Fibroblast of pulmonary artery (primary cell): ENCODE measurements at regions not wholly inside any gene's neighbourhood (a gene's known extent, or its start where the extent isn't known, plus 50 kb on each side); places are given as distances from the start of the nearest gene placed in this dataset.
"Not testable (repeated sequence)": the region's sequence is repeated elsewhere in the genome, so short reads cannot be mapped to it uniquely, and the experiment has no call there.

Experiments used
- DNase-seq: peaks from one replicate; pipeline ENCODE4 v3.0.0-alpha.2; 2010; ENCODE audit warnings: low read depth
- H3K4me3 ChIP-seq: replicated peaks from 2 replicates; pipeline ENCODE4 v1.5.1; 2011; ENCODE audit warnings: low read depth, mild to moderate bottlenecking, control low read depth, low read length, moderate library complexity
- TF ChIP-seq, protein P1 (sequence below): IDR thresholded peaks from 2 replicates; pipeline ENCODE4 v1.5.1; 2011; ENCODE audit warnings: mild to moderate bottlenecking, control low read depth, low read length, inconsistent platforms; ENCODE audit errors: missing control alignments

DNA sequence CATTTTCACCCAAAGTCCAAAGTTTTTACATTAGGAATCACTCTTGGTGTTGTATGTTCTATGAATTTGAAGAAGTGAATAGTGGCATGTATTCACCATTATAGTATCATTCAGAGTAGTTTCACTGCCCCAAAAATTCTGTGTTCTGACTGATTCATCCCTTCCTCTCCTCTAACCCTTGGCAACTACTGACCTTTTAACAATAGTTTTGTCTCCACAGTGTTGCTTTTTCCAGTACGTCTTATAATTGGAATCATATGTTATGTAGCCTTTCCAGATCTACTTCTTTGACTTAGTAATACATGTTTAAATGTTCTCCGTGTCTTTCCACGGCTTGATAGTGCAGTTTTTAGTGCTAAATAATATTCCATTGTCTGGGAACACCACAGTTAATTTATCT lies 379.0 kb upstream of the SGO1 start:
- TF ChIP-seq, protein P1, sequence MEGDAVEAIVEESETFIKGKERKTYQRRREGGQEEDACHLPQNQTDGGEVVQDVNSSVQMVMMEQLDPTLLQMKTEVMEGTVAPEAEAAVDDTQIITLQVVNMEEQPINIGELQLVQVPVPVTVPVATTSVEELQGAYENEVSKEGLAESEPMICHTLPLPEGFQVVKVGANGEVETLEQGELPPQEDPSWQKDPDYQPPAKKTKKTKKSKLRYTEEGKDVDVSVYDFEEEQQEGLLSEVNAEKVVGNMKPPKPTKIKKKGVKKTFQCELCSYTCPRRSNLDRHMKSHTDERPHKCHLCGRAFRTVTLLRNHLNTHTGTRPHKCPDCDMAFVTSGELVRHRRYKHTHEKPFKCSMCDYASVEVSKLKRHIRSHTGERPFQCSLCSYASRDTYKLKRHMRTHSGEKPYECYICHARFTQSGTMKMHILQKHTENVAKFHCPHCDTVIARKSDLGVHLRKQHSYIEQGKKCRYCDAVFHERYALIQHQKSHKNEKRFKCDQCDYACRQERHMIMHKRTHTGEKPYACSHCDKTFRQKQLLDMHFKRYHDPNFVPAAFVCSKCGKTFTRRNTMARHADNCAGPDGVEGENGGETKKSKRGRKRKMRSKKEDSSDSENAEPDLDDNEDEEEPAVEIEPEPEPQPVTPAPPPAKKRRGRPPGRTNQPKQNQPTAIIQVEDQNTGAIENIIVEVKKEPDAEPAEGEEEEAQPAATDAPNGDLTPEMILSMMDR = no peak
- DNase-seq = no peak
- no peak overlapping the region for H3K4me3 ChIP-seq

- DNase-seq = no peak
- TF ChIP-seq, protein P1 = no peak
These were observed 378.0 kb upstream of the SGO1 start for GRCh38 chr3:20563985-20564384.

GRCh38 chr3:20563251-20563650 lies 377.2 kb upstream of the SGO1 start:
- no peak for DNase-seq
- TF ChIP-seq, protein P1 = no peak
- no peak overlapping the region for H3K4me3 ChIP-seq

More at GRCh38 chr3:20563985-20564384, 378.0 kb upstream of the SGO1 start:
- H3K4me3 ChIP-seq = no peak overlapping the region

GRCh38 chr3:20561166-20561565 lies 375.2 kb upstream of the SGO1 start:
- no peak for DNase-seq
- H3K4me3 ChIP-seq = no peak overlapping the region
- TF ChIP-seq, protein P1 = no peak

GRCh38 chr3:20560446-20560845 lies 374.4 kb upstream of the SGO1 start:
- DNase-seq, H3K4me3 ChIP-seq: not testable (repeated sequence)

DNA sequence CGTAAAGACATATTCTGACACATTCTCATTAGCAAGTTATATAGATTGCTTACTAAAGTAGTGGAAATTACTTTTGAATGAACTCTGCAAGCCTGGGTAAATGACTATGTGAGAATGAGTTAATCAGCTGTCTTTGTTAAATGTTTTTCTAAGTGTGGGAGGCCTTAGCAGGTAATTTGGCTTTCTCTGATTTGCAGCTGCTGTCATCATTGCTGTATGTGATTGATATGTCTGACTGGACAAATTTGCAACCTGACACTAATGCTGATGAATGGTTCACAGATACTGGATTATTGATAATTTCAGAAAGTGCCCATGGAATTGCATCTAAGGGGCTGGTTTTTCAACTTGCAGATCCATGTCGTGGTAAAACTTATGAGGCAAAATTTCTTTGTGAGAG lies 372.2 kb upstream of the SGO1 start:
- no peak overlapping the region for H3K4me3 ChIP-seq
- TF ChIP-seq, protein P1 = no peak
- no peak for DNase-seq

DNA sequence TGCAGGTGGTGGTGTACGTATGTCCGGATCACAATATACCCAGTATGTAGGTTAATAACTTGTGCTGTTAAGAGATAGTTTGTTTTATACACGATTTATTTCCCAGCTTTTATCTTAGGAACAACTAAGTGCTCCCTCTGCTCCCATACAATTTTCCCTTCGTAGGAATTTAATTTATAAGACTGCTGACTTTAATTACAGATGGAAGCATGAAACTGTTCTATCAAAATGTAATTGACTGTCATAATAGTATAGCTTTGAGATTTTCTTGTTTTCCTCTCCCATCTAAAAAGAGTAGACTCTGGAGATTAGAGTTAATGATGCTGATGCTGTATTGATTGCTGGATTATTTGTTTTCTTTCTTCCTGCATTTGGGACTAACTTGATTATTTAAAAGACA lies 370.7 kb upstream of the SGO1 start:
- no peak overlapping the region for H3K4me3 ChIP-seq
- TF ChIP-seq, protein P1 = no peak
- DNase-seq = no peak
